Calu3 (cell line): ENCODE measurements at regions not wholly inside any gene's neighbourhood (a gene's known extent, or its start where the extent isn't known, plus 50 kb on each side); places are given as distances from the start of the nearest gene placed in this dataset.

Experiments
- BruUV-seq: library from RNA; stranded (reverse); fragments of 400-500 nt; replicated peaks from 2 replicates; lab custom pipeline; 2021; lab: Mats Ljungman, UMichigan
- CTCF ChIA-PET: fragments of 300-600 bp; sonication (Branson Sonifier 250); formaldehyde crosslinking; loops from one replicate; lab custom pipeline; 2022; ENCODE audit warnings: antibody characterized with exemption; lab: Charles Lee
- DNase-seq: peaks from one replicate; pipeline ENCODE4 v3.0.0; 2022
- H3K27ac Mint-ChIP-seq: one replicate; pipeline ENCODE4 v1.8.0; 2022; ENCODE audit warnings: mixed read lengths; ENCODE audit not compliant: unreplicated experiment
- H3K27me3 Mint-ChIP-seq: one replicate; pipeline ENCODE4 v1.8.0; 2022; ENCODE audit warnings: mixed read lengths; ENCODE audit not compliant: unreplicated experiment
- H3K36me3 Mint-ChIP-seq: one replicate; pipeline ENCODE4 v1.8.0; 2022; ENCODE audit warnings: mild to moderate bottlenecking, moderate library complexity, mixed read lengths; ENCODE audit not compliant: insufficient read depth, unreplicated experiment
- H3K4me1 Mint-ChIP-seq: one replicate; pipeline ENCODE4 v1.8.0; 2022; ENCODE audit warnings: mild to moderate bottlenecking, low read depth, mixed read lengths; ENCODE audit not compliant: unreplicated experiment
- H3K4me3 Mint-ChIP-seq: one replicate; pipeline ENCODE4 v1.8.0; 2022; ENCODE audit warnings: mild to moderate bottlenecking, low read depth, moderate library complexity, mixed read lengths; ENCODE audit not compliant: unreplicated experiment
- H3K9me3 Mint-ChIP-seq: one replicate; pipeline ENCODE4 v1.8.0; 2022; ENCODE audit warnings: low read depth, mixed read lengths; ENCODE audit not compliant: unreplicated experiment
- intact Hi-C: fragments of 100-400 bp; cut with micrococcal nuclease; formaldehyde crosslinking; loops from one replicate; pipeline ENCODE4 v1.10.0; 2022; ENCODE audit not compliant: unreplicated experiment
- TF ChIP-seq, protein P1 (sequence below): fragments of 200-600 bp; IDR thresholded peaks from one replicate; pipeline ENCODE4 v1.8.0; 2022; ENCODE audit warnings: antibody characterized with exemption; ENCODE audit not compliant: unreplicated experiment

GRCh38 chr3:1979961-1980615, 118.6 kb upstream of the CNTN4 start:
- no TSS peak for BruUV-seq
- CTCF ChIA-PET: no interaction called here
- TF ChIP-seq, protein P1, sequence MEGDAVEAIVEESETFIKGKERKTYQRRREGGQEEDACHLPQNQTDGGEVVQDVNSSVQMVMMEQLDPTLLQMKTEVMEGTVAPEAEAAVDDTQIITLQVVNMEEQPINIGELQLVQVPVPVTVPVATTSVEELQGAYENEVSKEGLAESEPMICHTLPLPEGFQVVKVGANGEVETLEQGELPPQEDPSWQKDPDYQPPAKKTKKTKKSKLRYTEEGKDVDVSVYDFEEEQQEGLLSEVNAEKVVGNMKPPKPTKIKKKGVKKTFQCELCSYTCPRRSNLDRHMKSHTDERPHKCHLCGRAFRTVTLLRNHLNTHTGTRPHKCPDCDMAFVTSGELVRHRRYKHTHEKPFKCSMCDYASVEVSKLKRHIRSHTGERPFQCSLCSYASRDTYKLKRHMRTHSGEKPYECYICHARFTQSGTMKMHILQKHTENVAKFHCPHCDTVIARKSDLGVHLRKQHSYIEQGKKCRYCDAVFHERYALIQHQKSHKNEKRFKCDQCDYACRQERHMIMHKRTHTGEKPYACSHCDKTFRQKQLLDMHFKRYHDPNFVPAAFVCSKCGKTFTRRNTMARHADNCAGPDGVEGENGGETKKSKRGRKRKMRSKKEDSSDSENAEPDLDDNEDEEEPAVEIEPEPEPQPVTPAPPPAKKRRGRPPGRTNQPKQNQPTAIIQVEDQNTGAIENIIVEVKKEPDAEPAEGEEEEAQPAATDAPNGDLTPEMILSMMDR: no peak

DNA sequence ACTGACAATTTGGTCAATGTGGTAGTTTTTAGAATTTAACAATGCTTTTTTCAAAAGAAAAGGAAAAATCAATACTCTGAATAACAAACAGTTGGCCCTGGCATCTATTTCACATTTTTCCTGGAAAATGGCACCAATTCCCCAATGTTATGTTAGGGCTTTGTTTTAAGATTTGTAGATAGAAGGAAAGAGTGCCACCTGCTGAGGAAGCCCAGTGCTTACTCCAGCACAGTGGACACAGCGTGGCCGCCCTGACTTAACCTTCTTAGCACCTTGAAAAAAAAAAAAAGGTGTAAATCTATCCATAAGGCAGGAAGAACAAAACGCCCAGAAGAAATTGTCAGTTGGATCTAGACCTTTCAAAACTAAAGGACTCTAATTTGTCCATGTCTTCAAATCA, 110.7 kb upstream of the CNTN4 start:
- H3K4me3 Mint-ChIP-seq: no peak overlapping the region
- TF ChIP-seq, protein P1: no peak
- H3K4me1 Mint-ChIP-seq: no peaks in the 10 kb centered on the region
- DNase-seq: peak; percentile 0
- no peaks in the 10 kb centered on the region for H3K36me3 Mint-ChIP-seq
- H3K27ac Mint-ChIP-seq: no peak overlapping the region
- CTCF ChIA-PET: no interaction called here
- H3K9me3 Mint-ChIP-seq: peaks cover 9% of the 10 kb centered on the region
- intact Hi-C loops: loop anchor here (10.0 kb wide), 1 partner anchor 903 kb away; no protein-coding TSS in a partner anchor
- H3K27me3 Mint-ChIP-seq: no peaks in the 10 kb centered on the region
- no TSS peak for BruUV-seq

More at GRCh38 chr3:1979961-1980615, 118.6 kb upstream of the CNTN4 start:
- Mint-ChIP-seq H3K36me3 (no peaks in the 10 kb centered on the region), H3K9me3 (peaks cover 22% of the 10 kb centered on the region), H3K27ac (no peak overlapping the region), H3K4me3 (no peak overlapping the region), H3K4me1 (no peaks in the 10 kb centered on the region), H3K27me3 (no peaks in the 10 kb centered on the region)
- intact Hi-C loops: loop anchor here (10.0 kb wide), 1 partner anchor 895 kb away; no protein-coding TSS in a partner anchor
- no peak for DNase-seq

GRCh38 chr3:1998739-1999138, 99.9 kb upstream of the CNTN4 start:
- Mint-ChIP-seq H3K4me1 (no peaks in the 10 kb centered on the region), H3K9me3 (peaks cover 14% of the 10 kb centered on the region), H3K27me3 (no peaks in the 10 kb centered on the region), H3K27ac (no peak overlapping the region), H3K4me3 (no peak overlapping the region), H3K36me3 (no peaks in the 10 kb centered on the region)
- DNase-seq: no peak
- intact Hi-C loops: no loop called here
- BruUV-seq: no TSS peak
- CTCF ChIA-PET: no interaction called here
- TF ChIP-seq, protein P1: no peak

- Mint-ChIP-seq H3K4me1 (no peaks in the 10 kb centered on the region), H3K27ac (no peak overlapping the region), H3K9me3 (peaks cover 18% of the 10 kb centered on the region), H3K4me3 (no peak overlapping the region), H3K27me3 (no peaks in the 10 kb centered on the region), H3K36me3 (no peaks in the 10 kb centered on the region)
- no peak for DNase-seq
- BruUV-seq: no TSS peak
- TF ChIP-seq, protein P1: no peak
- CTCF ChIA-PET: no interaction called here
- intact Hi-C loops: no loop called here
These were observed 97.2 kb upstream of the CNTN4 start for GRCh38 chr3:2001306-2002108.
